ENCODE measurements at regions not wholly inside any gene's neighbourhood (a gene's known extent, or its start where the extent isn't known, plus 50 kb on each side); places are given as distances from the start of the nearest gene placed in this dataset.

DNA sequence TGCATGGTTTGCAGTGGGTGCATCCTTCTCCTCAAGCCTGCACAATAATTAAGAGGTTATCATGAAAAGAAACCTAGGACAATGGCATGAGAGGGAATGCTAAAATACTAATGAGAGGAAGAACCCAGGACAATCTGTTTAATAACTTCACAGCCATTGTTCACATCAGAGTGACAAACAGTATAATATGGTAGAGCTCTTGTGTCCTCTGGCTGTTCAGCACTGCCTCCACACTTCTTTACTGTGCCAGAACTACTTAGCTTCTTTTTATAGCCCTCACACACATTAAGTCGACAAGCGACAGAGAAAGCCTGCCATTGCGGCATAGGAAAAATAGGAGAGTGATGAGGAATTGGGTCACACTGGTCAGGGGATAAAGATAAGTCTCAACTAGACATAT, 65.0 kb upstream of the MEIS2 start:
- no peak overlapping the region for H3K14ac ChIP-seq (ENCODE audit: low read length)
- no peak overlapping the region for H2AK5ac ChIP-seq (ENCODE audit: low read length)
- no peak overlapping the region for H3K27ac ChIP-seq (ENCODE audit: low read depth, low read length)
- no peak overlapping the region for H3K18ac ChIP-seq (ENCODE audit: low read length)
- no peak overlapping the region for H2BK120ac ChIP-seq (ENCODE audit: insufficient read depth, low read length, poor library complexity)
- H2BK5ac ChIP-seq (ENCODE audit: low read depth, low read length, poor library complexity) = no peak overlapping the region
- no peaks in the 10 kb centered on the region for H3K27me3 ChIP-seq (ENCODE audit: insufficient read depth, low read length)
- H4K12ac ChIP-seq (ENCODE audit: low read depth, low read length) = no peak overlapping the region
- no peak overlapping the region for H3K9ac ChIP-seq (ENCODE audit: low read length)
- no CpG with 5 or more reads among the region's 3 CpGs for WGBS (ENCODE audit: extremely low coverage, insufficient coverage, insufficient read length)
- no peak overlapping the region for H3K4me3 ChIP-seq (ENCODE audit: low read depth, low read length)
- H4K91ac ChIP-seq (ENCODE audit: low read depth, low read length) = no peak overlapping the region
- no peaks in the 10 kb centered on the region for H3K79me2 ChIP-seq (ENCODE audit: control insufficient read depth, insufficient read depth, low read length, poor library complexity)
- H4K8ac ChIP-seq (ENCODE audit: low read depth, low read length) = no peak overlapping the region
- no peak for DNase-seq
- H3K79me1 ChIP-seq (ENCODE audit: low read length) = no peaks in the 10 kb centered on the region
- H2BK12ac ChIP-seq (ENCODE audit: low read length) = no peak overlapping the region
- no peak overlapping the region for H3K4me2 ChIP-seq (ENCODE audit: low read length)
- no peak overlapping the region for H3K23ac ChIP-seq (ENCODE audit: low read length)
- no peaks in the 10 kb centered on the region for H3K9me3 ChIP-seq (ENCODE audit: insufficient read depth, low read depth, low read length)
- H3K4ac ChIP-seq (ENCODE audit: low read depth, low read length) = no peak overlapping the region
- H3K36me3 ChIP-seq (ENCODE audit: control insufficient read depth in 1 of 2, insufficient read depth in 2 of 2, low read length in 2 of 2) = no peaks in the 10 kb centered on the region
- H3K4me1 ChIP-seq (ENCODE audit: control insufficient read depth in 1 of 2, insufficient read depth in 2 of 2, low read length in 2 of 2) = no peaks in the 10 kb centered on the region
- no peak overlapping the region for H2AFZ ChIP-seq (ENCODE audit: insufficient read depth, low read length, poor library complexity)

DNA sequence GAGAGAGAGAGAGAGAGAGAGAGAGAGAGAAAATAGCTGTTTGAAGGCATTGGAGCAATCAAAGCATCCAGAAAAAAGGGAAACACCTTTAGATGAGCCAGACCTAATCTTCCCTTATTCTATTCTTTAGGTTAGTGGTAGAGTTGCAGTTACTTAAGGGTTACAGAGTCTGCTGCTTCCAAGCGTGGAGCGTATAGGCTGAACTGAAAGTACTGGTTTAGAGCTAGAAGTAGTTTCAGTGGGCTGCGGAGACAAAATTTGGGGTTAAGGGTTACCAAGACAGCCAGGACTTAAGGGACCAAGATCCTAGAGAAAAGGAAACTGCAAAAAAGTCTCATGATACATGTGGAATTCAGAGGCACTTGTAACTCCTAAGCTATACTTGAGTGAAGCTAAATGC, 66.1 kb upstream of the MEIS2 start:
- H2BK5ac ChIP-seq (ENCODE audit: low read depth, low read length, poor library complexity) = no peak overlapping the region
- no peak overlapping the region for H3K4me2 ChIP-seq (ENCODE audit: low read length)
- no peak overlapping the region for H4K8ac ChIP-seq (ENCODE audit: low read depth, low read length)
- no peaks in the 10 kb centered on the region for H3K79me2 ChIP-seq (ENCODE audit: control insufficient read depth, insufficient read depth, low read length, poor library complexity)
- no peaks in the 10 kb centered on the region for H3K36me3 ChIP-seq (ENCODE audit: control insufficient read depth in 1 of 2, insufficient read depth in 2 of 2, low read length in 2 of 2)
- H3K27me3 ChIP-seq (ENCODE audit: insufficient read depth, low read length) = no peaks in the 10 kb centered on the region
- no peak overlapping the region for H4K91ac ChIP-seq (ENCODE audit: low read depth, low read length)
- H3K9ac ChIP-seq (ENCODE audit: low read length) = no peak overlapping the region
- no peaks in the 10 kb centered on the region for H3K4me1 ChIP-seq (ENCODE audit: control insufficient read depth in 1 of 2, insufficient read depth in 2 of 2, low read length in 2 of 2)
- H3K4me3 ChIP-seq (ENCODE audit: low read depth, low read length) = no peak overlapping the region
- H3K14ac ChIP-seq (ENCODE audit: low read length) = no peak overlapping the region
- H2BK12ac ChIP-seq (ENCODE audit: low read length) = no peak overlapping the region
- no peak overlapping the region for H2BK120ac ChIP-seq (ENCODE audit: insufficient read depth, low read length, poor library complexity)
- H3K27ac ChIP-seq (ENCODE audit: low read depth, low read length) = no peak overlapping the region
- H2AFZ ChIP-seq (ENCODE audit: insufficient read depth, low read length, poor library complexity) = no peak overlapping the region
- no peaks in the 10 kb centered on the region for H3K9me3 ChIP-seq (ENCODE audit: insufficient read depth, low read depth, low read length)
- H3K79me1 ChIP-seq (ENCODE audit: low read length) = no peaks in the 10 kb centered on the region
- H3K18ac ChIP-seq (ENCODE audit: low read length) = no peak overlapping the region
- no peak for DNase-seq
- H2AK5ac ChIP-seq (ENCODE audit: low read length) = no peak overlapping the region
- H4K12ac ChIP-seq (ENCODE audit: low read depth, low read length) = no peak overlapping the region
- no peak overlapping the region for H3K4ac ChIP-seq (ENCODE audit: low read depth, low read length)
- no CpG with 5 or more reads among the region's 3 CpGs for WGBS (ENCODE audit: extremely low coverage, insufficient coverage, insufficient read length)
- no peak overlapping the region for H3K23ac ChIP-seq (ENCODE audit: low read length)

DNA sequence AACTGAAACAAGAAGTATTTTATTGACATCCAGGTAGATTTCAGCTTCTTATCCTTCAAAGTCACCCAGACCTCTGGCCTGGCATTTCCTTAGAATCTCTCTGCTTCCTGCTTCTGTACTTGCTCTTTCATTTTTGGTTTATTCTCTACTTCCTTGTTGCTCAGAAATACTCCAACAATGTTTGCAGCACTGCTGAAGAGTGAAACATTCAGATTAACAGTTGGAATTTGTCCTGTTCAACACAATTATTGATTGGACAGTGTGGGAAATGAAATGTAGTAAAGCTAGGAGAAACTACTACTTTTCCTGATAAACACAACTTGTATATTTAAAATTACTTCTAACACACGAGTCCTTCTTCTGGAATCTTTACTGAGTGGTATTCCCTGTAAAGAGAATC, 81.0 kb upstream of the MEIS2 start:
- no peak overlapping the region for H4K8ac ChIP-seq (ENCODE audit: low read depth, low read length)
- no peak overlapping the region for H3K23ac ChIP-seq (ENCODE audit: low read length)
- no peak overlapping the region for H3K4me3 ChIP-seq (ENCODE audit: low read depth, low read length)
- peaks cover 3% of the 10 kb centered on the region for H3K9me3 ChIP-seq (ENCODE audit: insufficient read depth, low read depth, low read length)
- no peak overlapping the region for H2BK12ac ChIP-seq (ENCODE audit: low read length)
- H4K12ac ChIP-seq (ENCODE audit: low read depth, low read length) = no peak overlapping the region
- no peak overlapping the region for H3K9ac ChIP-seq (ENCODE audit: low read length)
- no peak overlapping the region for H3K27ac ChIP-seq (ENCODE audit: low read depth, low read length)
- no peak overlapping the region for H3K4me2 ChIP-seq (ENCODE audit: low read length)
- no peak for DNase-seq
- H3K14ac ChIP-seq (ENCODE audit: low read length) = no peak overlapping the region
- H3K79me1 ChIP-seq (ENCODE audit: low read length) = no peaks in the 10 kb centered on the region
- no peak overlapping the region for H3K4ac ChIP-seq (ENCODE audit: low read depth, low read length)
- no CpG with 5 or more reads among the region's 1 CpG for WGBS (ENCODE audit: extremely low coverage, insufficient coverage, insufficient read length)
- no peaks in the 10 kb centered on the region for H3K27me3 ChIP-seq (ENCODE audit: insufficient read depth, low read length)
- no peak overlapping the region for H4K91ac ChIP-seq (ENCODE audit: low read depth, low read length)
- no peak overlapping the region for H2BK120ac ChIP-seq (ENCODE audit: insufficient read depth, low read length, poor library complexity)
- H3K4me1 ChIP-seq (ENCODE audit: control insufficient read depth in 1 of 2, insufficient read depth in 2 of 2, low read length in 2 of 2) = no peaks in the 10 kb centered on the region
- no peak overlapping the region for H2BK5ac ChIP-seq (ENCODE audit: low read depth, low read length, poor library complexity)
- H2AFZ ChIP-seq (ENCODE audit: insufficient read depth, low read length, poor library complexity) = no peak overlapping the region
- no peaks in the 10 kb centered on the region for H3K79me2 ChIP-seq (ENCODE audit: control insufficient read depth, insufficient read depth, low read length, poor library complexity)
- no peak overlapping the region for H3K18ac ChIP-seq (ENCODE audit: low read length)
- H2AK5ac ChIP-seq (ENCODE audit: low read length) = no peak overlapping the region
- no peaks in the 10 kb centered on the region for H3K36me3 ChIP-seq (ENCODE audit: control insufficient read depth in 1 of 2, insufficient read depth in 2 of 2, low read length in 2 of 2)

DNA sequence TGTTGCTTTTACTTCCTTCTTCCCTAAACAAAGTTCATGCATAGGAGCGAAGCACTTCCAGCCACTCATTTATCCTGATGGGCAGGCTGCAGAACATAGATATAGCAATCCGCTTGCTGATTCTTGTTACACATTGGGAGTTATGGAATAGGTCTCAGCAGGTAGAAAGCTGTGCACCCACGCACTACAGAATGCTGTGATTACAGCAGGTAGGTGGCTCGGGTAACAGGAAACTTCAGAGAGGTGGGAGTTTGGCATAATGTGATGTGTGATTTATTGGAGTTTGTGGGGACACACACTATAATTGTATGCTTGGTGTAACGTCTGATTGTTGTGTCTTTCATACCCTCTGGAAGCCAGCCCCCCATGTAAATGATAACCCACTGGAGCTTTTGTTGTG, 99.2 kb upstream of the MEIS2 start:
- H3K4me1 ChIP-seq (ENCODE audit: control insufficient read depth in 1 of 2, insufficient read depth in 2 of 2, low read length in 2 of 2) = no peaks in the 10 kb centered on the region
- H2BK120ac ChIP-seq (ENCODE audit: insufficient read depth, low read length, poor library complexity) = no peak overlapping the region
- no peaks in the 10 kb centered on the region for H3K79me2 ChIP-seq (ENCODE audit: control insufficient read depth, insufficient read depth, low read length, poor library complexity)

More for the DNA sequence above, 99.2 kb upstream of the MEIS2 start:
- Histone ChIP-seq H3K14ac (ENCODE audit: low read length) (no peak overlapping the region), H4K8ac (ENCODE audit: low read depth, low read length) (no peak overlapping the region), H3K9me3 (ENCODE audit: insufficient read depth, low read depth, low read length) (no peaks in the 10 kb centered on the region), H4K12ac (ENCODE audit: low read depth, low read length) (no peak overlapping the region), H3K4ac (ENCODE audit: low read depth, low read length) (no peak overlapping the region), H3K27ac (ENCODE audit: low read depth, low read length) (no peak overlapping the region), H2BK12ac (ENCODE audit: low read length) (no peak overlapping the region), H3K79me1 (ENCODE audit: low read length) (no peaks in the 10 kb centered on the region), H3K18ac (ENCODE audit: low read length) (no peak overlapping the region), H3K36me3 (ENCODE audit: control insufficient read depth in 1 of 2, insufficient read depth in 2 of 2, low read length in 2 of 2) (no peaks in the 10 kb centered on the region), H3K4me3 (ENCODE audit: low read depth, low read length) (no peak overlapping the region), H3K27me3 (ENCODE audit: insufficient read depth, low read length) (no peaks in the 10 kb centered on the region), H4K91ac (ENCODE audit: low read depth, low read length) (no peak overlapping the region), H2BK5ac (ENCODE audit: low read depth, low read length, poor library complexity) (no peak overlapping the region), H3K4me2 (ENCODE audit: low read length) (no peak overlapping the region), H3K9ac (ENCODE audit: low read length) (no peak overlapping the region), H2AK5ac (ENCODE audit: low read length) (no peak overlapping the region), H3K23ac (ENCODE audit: low read length) (no peak overlapping the region), H2AFZ (ENCODE audit: insufficient read depth, low read length, poor library complexity) (no peak overlapping the region)
- no CpG with 5 or more reads among the region's 5 CpGs for WGBS (ENCODE audit: extremely low coverage, insufficient coverage, insufficient read length)
- DNase-seq = no peak

Measured in trophoblast cell (in vitro differentiated cells and primary cell).